ENCODE measurements at regions not wholly inside any gene's neighbourhood (a gene's known extent, or its start where the extent isn't known, plus 50 kb on each side); places are given as distances from the start of the nearest gene placed in this dataset.
A peak's percentile ranks its signal among the peaks of the same experiment; 100 is the strongest.

- Histone ChIP-seq H3K27me3 (ENCODE audit: control insufficient read depth in 3 of 3, insufficient read depth in 3 of 3, low read length in 3 of 3) (peaks cover 0 to 2% (median 0%) of the 10 kb centered on the region in 3 donors), H3K27ac (ENCODE audit: low read depth in 1 of 3, low read length in 2 of 3) (no peak overlapping the region), H3K36me3 (ENCODE audit: control insufficient read depth in 3 of 3, insufficient read depth in 2 of 3, low read depth in 1 of 3, low read length in 3 of 3) (no peaks in the 10 kb centered on the region), H3K4me3 (ENCODE audit: low read depth in 1 of 3, low read length in 3 of 3) (no peak overlapping the region), H3K4me1 (ENCODE audit: control insufficient read depth in 3 of 3, insufficient read depth in 2 of 3, low read depth in 1 of 3, low read length in 2 of 3) (no peaks in the 10 kb centered on the region), H3K9me3 (ENCODE audit: control insufficient read depth in 2 of 2, insufficient read depth in 1 of 2, low read depth in 1 of 2, low read length in 1 of 2) (no peaks in the 10 kb centered on the region)
- DNase-seq (no peak), FAIRE-seq (no peak)
- 81 to 93% (median 92%) methylated on average over 5 of the region's 5 CpGs for WGBS, 3 donors
These were observed 182.1 kb upstream of the HMGA2 start for GRCh38 chr12:65642061-65642661.

- H3K4me3 ChIP-seq (ENCODE audit: low read depth in 1 of 3, low read length in 3 of 3): no peak overlapping the region
- DNase-seq: no peak
- no peak overlapping the region for H3K27ac ChIP-seq (ENCODE audit: low read depth in 1 of 3, low read length in 2 of 3)
These were observed 181.1 kb upstream of the HMGA2 start for GRCh38 chr12:65643171-65643570.

GRCh38 chr12:65643595-65644386, 180.5 kb upstream of the HMGA2 start:
- WGBS, 3 donors: 71 to 80% (median 74%) methylated on average over 3 of the region's 3 CpGs
- DNase-seq (no peak), FAIRE-seq (no peak)

More at GRCh38 chr12:65643171-65643570, 181.1 kb upstream of the HMGA2 start:
- no peaks in the 10 kb centered on the region for H3K9me3 ChIP-seq (ENCODE audit: control insufficient read depth in 2 of 2, insufficient read depth in 1 of 2, low read depth in 1 of 2, low read length in 1 of 2)
- H3K36me3 ChIP-seq (ENCODE audit: control insufficient read depth in 3 of 3, insufficient read depth in 2 of 3, low read depth in 1 of 3, low read length in 3 of 3): no peaks in the 10 kb centered on the region
- no peak for FAIRE-seq
- H3K4me1 ChIP-seq (ENCODE audit: control insufficient read depth in 3 of 3, insufficient read depth in 2 of 3, low read depth in 1 of 3, low read length in 2 of 3): no peaks in the 10 kb centered on the region
- peaks cover 0 to 2% (median 0%) of the 10 kb centered on the region in 3 donors for H3K27me3 ChIP-seq (ENCODE audit: control insufficient read depth in 3 of 3, insufficient read depth in 3 of 3, low read length in 3 of 3)

GRCh38 chr12:65646127-65646643, 178.1 kb upstream of the HMGA2 start:
- Histone ChIP-seq H3K9me3 (ENCODE audit: control insufficient read depth in 2 of 2, insufficient read depth in 1 of 2, low read depth in 1 of 2, low read length in 1 of 2) (no peaks in the 10 kb centered on the region), H3K4me3 (ENCODE audit: low read depth in 1 of 3, low read length in 3 of 3) (no peak overlapping the region), H3K27me3 (ENCODE audit: control insufficient read depth in 3 of 3, insufficient read depth in 3 of 3, low read length in 3 of 3) (peaks cover 0 to 2% (median 0%) of the 10 kb centered on the region in 3 donors), H3K27ac (ENCODE audit: low read depth in 1 of 3, low read length in 2 of 3) (no peak overlapping the region), H3K36me3 (ENCODE audit: control insufficient read depth in 3 of 3, insufficient read depth in 2 of 3, low read depth in 1 of 3, low read length in 3 of 3) (no peaks in the 10 kb centered on the region), H3K4me1 (ENCODE audit: control insufficient read depth in 3 of 3, insufficient read depth in 2 of 3, low read depth in 1 of 3, low read length in 2 of 3) (no peaks in the 10 kb centered on the region)
- FAIRE-seq: no peak
- 93 to 96% (median 94%) methylated on average over 11 of the region's 11 CpGs for WGBS, 3 donors
- no peak for DNase-seq

More at GRCh38 chr12:65643595-65644386, 180.5 kb upstream of the HMGA2 start:
- no peak overlapping the region for H3K27ac ChIP-seq (ENCODE audit: low read depth in 1 of 3, low read length in 2 of 3)
- no peaks in the 10 kb centered on the region for H3K4me1 ChIP-seq (ENCODE audit: control insufficient read depth in 3 of 3, insufficient read depth in 2 of 3, low read depth in 1 of 3, low read length in 2 of 3)
- no peak overlapping the region for H3K4me3 ChIP-seq (ENCODE audit: low read depth in 1 of 3, low read length in 3 of 3)
- H3K9me3 ChIP-seq (ENCODE audit: control insufficient read depth in 2 of 2, insufficient read depth in 1 of 2, low read depth in 1 of 2, low read length in 1 of 2): no peaks in the 10 kb centered on the region
- H3K36me3 ChIP-seq (ENCODE audit: control insufficient read depth in 3 of 3, insufficient read depth in 2 of 3, low read depth in 1 of 3, low read length in 3 of 3): no peaks in the 10 kb centered on the region
- peaks cover 0 to 2% (median 0%) of the 10 kb centered on the region in 3 donors for H3K27me3 ChIP-seq (ENCODE audit: control insufficient read depth in 3 of 3, insufficient read depth in 3 of 3, low read length in 3 of 3)

GRCh38 chr12:65647074-65647473, 177.2 kb upstream of the HMGA2 start:
- no peaks in the 10 kb centered on the region for H3K9me3 ChIP-seq (ENCODE audit: control insufficient read depth in 2 of 2, insufficient read depth in 1 of 2, low read depth in 1 of 2, low read length in 1 of 2)
- FAIRE-seq (no peak), DNase-seq (no peak)
- no peak overlapping the region for H3K27ac ChIP-seq (ENCODE audit: low read depth in 1 of 3, low read length in 2 of 3)
- no peaks in the 10 kb centered on the region for H3K4me1 ChIP-seq (ENCODE audit: control insufficient read depth in 3 of 3, insufficient read depth in 2 of 3, low read depth in 1 of 3, low read length in 2 of 3)
- no peak overlapping the region for H3K4me3 ChIP-seq (ENCODE audit: low read depth in 1 of 3, low read length in 3 of 3)
- H3K36me3 ChIP-seq (ENCODE audit: control insufficient read depth in 3 of 3, insufficient read depth in 2 of 3, low read depth in 1 of 3, low read length in 3 of 3): no peaks in the 10 kb centered on the region
- 94 to 96% (median 95%) methylated on average over 9 of the region's 9 CpGs for WGBS, 3 donors
- H3K27me3 ChIP-seq (ENCODE audit: control insufficient read depth in 3 of 3, insufficient read depth in 3 of 3, low read length in 3 of 3): peaks cover 0 to 2% (median 0%) of the 10 kb centered on the region in 3 donors

- 76 to 98% (median 96%) methylated on average over 2 of the region's 2 CpGs for WGBS, 3 donors
- Histone ChIP-seq H3K36me3 (ENCODE audit: control insufficient read depth in 3 of 3, insufficient read depth in 2 of 3, low read depth in 1 of 3, low read length in 3 of 3) (no peaks in the 10 kb centered on the region), H3K27ac (ENCODE audit: low read depth in 1 of 3, low read length in 2 of 3) (no peak overlapping the region), H3K4me1 (ENCODE audit: control insufficient read depth in 3 of 3, insufficient read depth in 2 of 3, low read depth in 1 of 3, low read length in 2 of 3) (no peaks in the 10 kb centered on the region), H3K9me3 (ENCODE audit: control insufficient read depth in 2 of 2, insufficient read depth in 1 of 2, low read depth in 1 of 2, low read length in 1 of 2) (no peaks in the 10 kb centered on the region), H3K4me3 (ENCODE audit: low read depth in 1 of 3, low read length in 3 of 3) (no peak overlapping the region), H3K27me3 (ENCODE audit: control insufficient read depth in 3 of 3, insufficient read depth in 3 of 3, low read length in 3 of 3) (peaks cover 0 to 2% (median 0%) of the 10 kb centered on the region in 3 donors)
- FAIRE-seq (no peak), DNase-seq (no peak)
These were observed 175.8 kb upstream of the HMGA2 start for GRCh38 chr12:65648461-65648860.

- Histone ChIP-seq H3K9me3 (ENCODE audit: control insufficient read depth in 2 of 2, insufficient read depth in 1 of 2, low read depth in 1 of 2, low read length in 1 of 2) (no peaks in the 10 kb centered on the region), H3K36me3 (ENCODE audit: control insufficient read depth in 3 of 3, insufficient read depth in 2 of 3, low read depth in 1 of 3, low read length in 3 of 3) (no peaks in the 10 kb centered on the region), H3K27ac (ENCODE audit: low read depth in 1 of 3, low read length in 2 of 3) (no peak overlapping the region), H3K4me3 (ENCODE audit: low read depth in 1 of 3, low read length in 3 of 3) (no peak overlapping the region), H3K4me1 (ENCODE audit: control insufficient read depth in 3 of 3, insufficient read depth in 2 of 3, low read depth in 1 of 3, low read length in 2 of 3) (peaks cover 0 to under 1% (median 0%) of the 10 kb centered on the region in 3 donors), H3K27me3 (ENCODE audit: control insufficient read depth in 3 of 3, insufficient read depth in 3 of 3, low read length in 3 of 3) (peaks cover 0 to 2% (median 0%) of the 10 kb centered on the region in 3 donors)
- 16 to 42% (median 34%) methylated on average over 3 of the region's 3 CpGs for WGBS, 3 donors
- no peak for FAIRE-seq
- peak in 1 of 2 donors; percentile 40 for DNase-seq
These were observed 175.2 kb upstream of the HMGA2 start for GRCh38 chr12:65649126-65649525.

- H3K4me1 ChIP-seq (ENCODE audit: control insufficient read depth in 3 of 3, insufficient read depth in 2 of 3, low read depth in 1 of 3, low read length in 2 of 3): peaks cover 0 to 2% (median 0%) of the 10 kb centered on the region in 3 donors
- FAIRE-seq (no peak), DNase-seq (no peak)
- no peak overlapping the region for H3K4me3 ChIP-seq (ENCODE audit: low read depth in 1 of 3, low read length in 3 of 3)
- 82 to 94% (median 90%) methylated on average over 3 of the region's 3 CpGs for WGBS, 3 donors
- H3K27ac ChIP-seq (ENCODE audit: low read depth in 1 of 3, low read length in 2 of 3): no peak overlapping the region
- peaks cover 0 to 2% (median 0%) of the 10 kb centered on the region in 3 donors for H3K27me3 ChIP-seq (ENCODE audit: control insufficient read depth in 3 of 3, insufficient read depth in 3 of 3, low read length in 3 of 3)
- no peaks in the 10 kb centered on the region for H3K9me3 ChIP-seq (ENCODE audit: control insufficient read depth in 2 of 2, insufficient read depth in 1 of 2, low read depth in 1 of 2, low read length in 1 of 2)
- no peaks in the 10 kb centered on the region for H3K36me3 ChIP-seq (ENCODE audit: control insufficient read depth in 3 of 3, insufficient read depth in 2 of 3, low read depth in 1 of 3, low read length in 3 of 3)
These were observed 173.2 kb upstream of the HMGA2 start for GRCh38 chr12:65651060-65651459.
